ENCODE measurements at regions not wholly inside any gene's neighbourhood (a gene's known extent, or its start where the extent isn't known, plus 50 kb on each side); places are given as distances from the start of the nearest gene placed in this dataset.

- TF ChIP-seq EP300 (IDR thresholded peaks at IDR 0.05; ENCODE audit: borderline replicate concordance) (no peak), TAF1 (IDR thresholded peaks at IDR 0.05; ENCODE audit: low read depth) (no peak), CEBPB (IDR thresholded peaks at IDR 0.05) (no peak), REST (IDR thresholded peaks at IDR 0.05; ENCODE audit: low read depth) (no peak), CREB1 (IDR thresholded peaks at IDR 0.05; ENCODE audit: low read depth) (no peak), MAX (IDR thresholded peaks at IDR 0.05) (no peak), NFIC (IDR thresholded peaks at IDR 0.05) (no peak), EGR1 (IDR thresholded peaks at IDR 0.05) (no peak)
- TF ChIP-seq, protein P1, sequence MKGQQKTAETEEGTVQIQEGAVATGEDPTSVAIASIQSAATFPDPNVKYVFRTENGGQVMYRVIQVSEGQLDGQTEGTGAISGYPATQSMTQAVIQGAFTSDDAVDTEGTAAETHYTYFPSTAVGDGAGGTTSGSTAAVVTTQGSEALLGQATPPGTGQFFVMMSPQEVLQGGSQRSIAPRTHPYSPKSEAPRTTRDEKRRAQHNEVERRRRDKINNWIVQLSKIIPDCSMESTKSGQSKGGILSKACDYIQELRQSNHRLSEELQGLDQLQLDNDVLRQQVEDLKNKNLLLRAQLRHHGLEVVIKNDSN (IDR thresholded peaks at IDR 0.05): no peak
Observed at GRCh38 chr5:3786165-3786564, 190.5 kb downstream of the IRX1 start.

Measured in Ishikawa (cell line).